NCI-H1436 (cell line): ENCODE measurements at regions not wholly inside any gene's neighbourhood (a gene's known extent, or its start where the extent isn't known, plus 50 kb on each side); places are given as distances from the start of the nearest gene placed in this dataset.
"Not testable (repeated sequence)": the region's sequence is repeated elsewhere in the genome, so short reads cannot be mapped to it uniquely, and the experiment has no call there.

Experiments used
- DNase-seq: peaks from one replicate; lab custom pipeline; 2025; lab: John Stamatoyannopoulos, UW

DNA sequence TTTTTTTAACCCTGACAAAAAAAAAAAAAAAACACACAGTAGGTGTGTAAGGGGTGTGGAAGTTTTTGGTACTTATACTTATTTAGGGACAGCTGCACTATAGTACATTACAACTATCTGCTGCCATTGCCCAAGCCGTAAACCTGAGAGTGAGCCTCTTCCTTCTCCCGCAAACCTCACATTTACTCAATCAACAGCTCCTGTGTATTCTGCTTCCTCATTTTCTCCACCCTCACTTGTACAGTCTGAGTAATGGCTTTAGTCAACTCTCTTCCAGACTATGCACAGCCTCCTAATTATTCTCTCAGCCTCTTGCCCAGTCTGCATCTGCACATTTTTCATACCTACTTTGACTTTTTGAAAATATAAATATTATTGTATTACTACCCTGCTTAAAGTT lies 362.0 kb downstream of the ADAM29 start:
- DNase-seq = no peak

DNA sequence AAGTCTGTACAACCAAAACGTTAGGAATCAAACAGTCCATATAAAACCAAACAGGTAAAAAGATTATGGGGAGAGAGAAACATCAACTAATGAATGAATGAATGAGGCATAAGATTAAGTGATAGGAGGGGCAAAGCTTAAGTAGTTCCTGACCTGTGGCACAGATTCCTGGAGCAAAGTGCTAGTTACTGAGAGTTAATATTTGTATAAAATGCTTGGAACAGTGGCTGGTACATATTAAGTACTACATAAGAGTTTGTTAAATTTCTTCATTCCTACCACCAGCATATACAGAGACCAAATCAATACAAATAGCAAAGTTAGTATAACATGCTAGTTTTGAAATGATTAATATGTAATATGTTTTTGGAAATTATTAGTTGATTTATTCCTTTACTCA lies 363.7 kb downstream of the ADAM29 start:
- DNase-seq = no peak

DNA sequence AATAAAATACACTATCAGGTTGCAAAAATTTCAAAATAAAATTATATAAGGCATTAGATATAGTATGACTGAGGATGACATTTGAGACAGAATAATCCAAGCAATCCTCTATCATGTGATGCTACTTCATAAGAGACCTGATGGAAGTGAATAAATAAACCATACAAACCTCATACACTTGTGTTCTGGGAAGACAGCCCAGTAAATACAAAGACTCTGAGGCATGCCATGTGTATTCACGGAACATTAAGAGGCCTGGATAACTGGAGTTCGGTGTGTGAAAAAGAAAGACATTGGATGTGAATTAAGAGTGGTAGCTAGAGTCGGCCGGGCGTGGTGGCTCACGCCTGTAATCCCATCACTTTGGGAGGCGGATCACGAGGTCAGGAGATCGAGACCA lies 364.2 kb downstream of the ADAM29 start:
- no peak for DNase-seq

DNA sequence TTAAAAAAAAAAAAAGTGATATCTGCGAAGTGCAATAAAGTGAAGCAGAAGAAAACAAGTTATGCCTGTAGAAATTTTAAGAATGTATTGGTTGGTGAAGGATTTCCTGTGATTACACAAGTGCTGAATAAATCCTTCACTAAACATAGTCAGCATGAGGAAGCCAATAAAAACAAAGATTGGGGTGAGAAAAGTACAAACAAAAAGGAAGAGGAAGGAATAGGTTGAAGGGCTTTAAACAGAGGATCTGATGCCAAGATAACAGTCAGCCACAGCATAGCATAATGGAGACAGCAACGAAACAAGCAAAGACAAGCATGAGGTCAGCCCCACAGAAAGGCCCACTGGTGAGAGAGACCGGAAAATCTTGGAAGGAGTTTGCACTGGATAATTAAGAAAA lies 372.2 kb downstream of the ADAM29 start:
- no peak for DNase-seq

DNA sequence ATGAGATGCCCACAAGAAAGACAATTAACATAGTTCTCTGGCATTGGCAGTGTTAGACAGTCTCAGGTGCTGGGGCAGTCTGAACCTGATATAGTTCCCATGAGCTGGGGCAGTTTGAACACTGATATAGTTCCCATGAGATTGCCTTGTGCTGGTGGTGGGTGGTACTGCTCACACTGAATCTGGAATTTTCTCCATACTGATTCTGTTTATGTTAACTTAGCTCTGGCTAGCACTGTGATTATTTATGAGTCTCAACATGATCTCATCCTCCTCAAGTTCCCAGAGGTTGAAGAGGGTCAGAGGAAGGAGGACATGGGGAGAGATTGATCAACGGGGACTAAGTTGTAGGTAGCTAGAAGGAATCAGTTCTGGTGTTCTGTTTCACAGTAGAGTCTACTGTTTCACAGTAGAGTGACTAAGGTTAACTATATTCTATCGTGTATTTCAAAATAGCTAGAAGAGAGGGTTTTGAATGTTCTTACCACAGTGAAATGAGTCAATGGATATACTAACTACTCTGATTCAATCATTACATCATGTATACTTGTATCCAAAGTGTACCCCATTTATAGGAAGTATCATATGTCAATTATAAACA lies 379.9 kb downstream of the ADAM29 start:
- DNase-seq = no peak

DNA sequence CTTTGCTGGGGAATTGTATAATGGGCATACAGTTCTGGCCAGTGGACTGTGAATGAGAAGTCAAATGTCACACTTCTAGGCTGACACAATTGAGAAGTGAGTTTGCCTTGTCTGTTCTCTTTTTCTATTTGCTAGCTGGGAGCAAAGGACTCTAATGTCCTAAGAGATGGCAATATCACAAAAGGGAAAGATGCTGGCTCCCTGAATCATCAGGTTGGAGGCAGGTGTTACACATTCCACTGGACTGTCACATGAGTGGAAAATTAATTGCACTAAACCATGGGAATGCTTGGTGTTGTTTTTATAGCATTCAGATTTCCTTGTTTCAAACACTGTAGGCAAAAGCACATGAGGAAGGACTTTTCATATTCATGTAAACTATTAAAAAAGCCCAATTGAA lies 388.3 kb downstream of the ADAM29 start:
- DNase-seq = no peak

DNA sequence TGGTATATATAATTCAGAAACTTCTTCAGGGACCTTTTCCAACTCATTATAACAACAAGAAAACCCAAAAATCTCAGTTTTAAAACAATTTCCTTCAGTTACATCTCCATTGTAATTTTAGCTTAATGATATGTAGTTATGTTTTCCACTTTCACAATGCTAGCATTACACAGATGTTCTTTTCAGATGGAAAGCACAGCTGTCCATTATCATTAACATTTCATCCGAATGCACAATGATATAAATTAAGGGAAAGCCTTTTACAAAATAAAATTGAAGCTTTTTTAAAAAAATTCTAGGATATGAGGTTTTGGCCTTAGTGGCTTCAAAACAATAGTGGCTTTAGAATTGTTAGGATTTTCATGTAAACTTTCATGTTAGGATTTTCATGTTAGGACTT lies 389.2 kb downstream of the ADAM29 start:
- no peak for DNase-seq

DNA sequence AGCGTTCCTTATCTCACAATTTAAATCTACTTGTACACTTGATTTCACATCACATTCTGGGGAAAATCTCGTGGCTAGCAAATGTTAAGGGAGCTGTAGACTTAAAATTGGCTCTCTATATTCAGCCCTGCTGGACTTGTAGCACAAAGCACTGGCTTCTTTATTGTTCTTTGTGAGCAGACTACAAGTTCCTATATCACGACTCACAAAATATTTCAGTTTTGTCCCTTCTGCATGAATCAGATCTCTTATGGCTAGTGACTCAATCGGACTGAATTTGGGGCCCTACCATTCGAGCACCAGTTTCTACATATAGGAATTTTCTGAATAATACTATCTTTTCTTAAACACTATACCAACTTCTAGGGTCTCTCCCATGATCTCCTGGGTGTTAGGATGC lies 390.1 kb downstream of the ADAM29 start:
- no peak for DNase-seq

DNA sequence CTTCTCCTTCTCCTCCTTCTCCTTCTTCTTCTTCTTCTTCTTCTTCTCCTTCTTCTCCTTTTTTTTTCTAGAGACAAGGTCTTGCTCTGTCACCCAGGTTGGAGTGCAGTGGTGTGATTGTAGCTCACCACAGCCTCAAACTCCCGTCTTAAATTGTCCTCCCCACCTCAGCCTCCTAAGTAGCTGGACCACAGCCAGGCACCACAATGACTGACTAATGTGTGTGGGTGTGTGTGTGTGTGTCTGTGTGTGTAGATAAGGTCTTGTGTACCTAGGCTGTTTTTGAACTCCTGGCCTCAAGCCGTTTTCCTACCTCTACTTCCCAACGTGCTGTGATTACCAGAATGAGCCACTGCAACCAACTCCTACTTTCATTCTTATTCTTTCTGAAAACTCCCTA lies 390.9 kb downstream of the ADAM29 start:
- no peak for DNase-seq

DNA sequence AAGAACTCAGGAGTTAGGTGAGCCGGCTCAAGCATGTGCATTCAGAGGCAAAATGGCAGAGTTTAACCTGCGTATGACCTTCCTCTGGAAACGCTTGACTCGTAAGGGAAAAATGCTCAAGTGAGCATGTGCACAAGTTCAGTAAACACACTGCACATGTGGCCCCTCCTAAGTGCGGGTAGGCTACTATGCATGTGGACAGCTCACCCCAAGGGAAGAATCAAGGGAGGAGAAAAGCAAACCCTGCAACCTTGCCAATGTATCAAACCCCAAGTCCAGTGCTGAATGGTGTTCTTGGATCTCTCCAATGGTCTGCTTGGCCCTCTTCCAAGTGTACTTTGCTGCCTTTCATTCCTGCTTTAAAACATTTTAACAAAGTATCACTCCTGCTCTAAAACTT lies 407.1 kb downstream of the ADAM29 start:
- DNase-seq = no peak

DNA sequence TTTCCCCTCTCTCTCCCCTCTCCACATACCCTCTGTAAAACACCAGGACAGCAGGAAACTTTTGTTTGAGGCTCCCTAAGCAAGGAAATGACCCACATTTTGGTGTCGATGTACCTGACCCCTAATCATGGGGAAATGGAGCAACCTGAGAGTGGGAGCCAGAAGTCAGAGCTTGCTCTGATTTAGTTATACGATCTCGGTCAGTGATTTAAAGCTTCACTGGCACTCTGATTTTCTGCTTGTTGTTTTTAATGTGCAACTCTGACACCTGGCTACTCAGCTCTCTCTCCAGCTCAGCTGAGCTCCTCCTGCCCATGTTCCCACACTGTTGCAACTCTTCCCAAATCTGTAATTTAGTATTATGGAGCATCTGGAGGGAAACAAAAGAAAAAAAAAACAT lies 408.6 kb downstream of the ADAM29 start:
- DNase-seq = no peak

DNA sequence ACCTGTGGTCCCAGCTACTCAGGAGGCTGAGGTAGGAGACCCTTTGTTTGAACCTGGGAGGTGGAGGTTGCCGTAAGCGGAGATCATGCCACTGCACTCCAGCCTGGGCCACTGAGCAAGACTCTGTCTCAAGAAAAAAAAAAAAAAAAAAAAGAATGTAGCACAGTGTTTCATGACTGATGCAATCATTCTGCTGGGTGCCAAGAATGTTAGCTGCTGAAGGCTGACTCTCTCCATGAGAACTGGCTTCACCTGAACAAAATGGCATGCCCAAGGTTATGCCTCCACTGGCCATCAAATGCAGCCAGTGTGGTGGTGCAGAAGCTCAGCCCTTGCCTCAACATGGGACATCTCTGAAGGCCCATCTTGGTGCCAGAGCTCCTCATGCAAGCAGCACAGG lies 412.1 kb downstream of the ADAM29 start:
- DNase-seq = no peak

DNA sequence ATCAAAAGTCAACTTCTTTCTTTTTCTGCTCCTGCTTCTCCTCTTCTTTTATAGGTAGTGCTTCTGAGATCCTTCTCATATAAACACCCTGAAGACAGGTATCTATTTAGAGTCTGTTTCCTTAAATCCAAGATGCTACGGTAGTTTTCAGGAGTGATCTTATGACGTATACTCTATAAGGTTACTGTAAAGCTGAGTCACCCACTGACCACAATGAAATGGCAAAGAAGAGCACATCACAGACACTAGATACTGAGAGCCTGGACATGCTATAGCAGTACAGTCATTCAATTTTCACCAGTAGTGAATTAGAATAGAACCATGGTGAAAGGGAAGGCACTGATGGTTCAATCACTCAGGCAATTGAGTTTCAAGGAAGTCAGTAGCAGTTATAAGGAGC lies 412.5 kb downstream of the ADAM29 start:
- DNase-seq = no peak

DNA sequence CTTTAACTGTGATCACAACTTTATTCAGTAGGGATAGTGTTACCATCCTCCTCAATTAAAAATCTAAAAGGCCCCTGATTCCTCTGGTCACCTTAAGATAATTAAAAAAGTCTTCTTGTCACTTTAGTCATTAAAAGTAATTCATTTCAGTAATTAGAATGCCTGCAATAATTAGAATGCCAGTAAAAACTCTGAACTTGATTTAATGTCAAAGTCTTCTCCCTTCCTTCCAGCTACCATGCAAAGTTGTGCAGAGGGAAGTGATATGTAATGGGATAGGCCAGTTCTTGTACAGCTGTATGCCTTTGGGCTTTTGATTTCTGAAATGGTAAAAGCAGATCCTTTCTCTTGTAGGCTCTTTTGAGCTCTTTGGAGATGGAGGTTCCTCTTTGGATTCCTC lies 417.2 kb downstream of the ADAM29 start:
- DNase-seq = no peak

DNA sequence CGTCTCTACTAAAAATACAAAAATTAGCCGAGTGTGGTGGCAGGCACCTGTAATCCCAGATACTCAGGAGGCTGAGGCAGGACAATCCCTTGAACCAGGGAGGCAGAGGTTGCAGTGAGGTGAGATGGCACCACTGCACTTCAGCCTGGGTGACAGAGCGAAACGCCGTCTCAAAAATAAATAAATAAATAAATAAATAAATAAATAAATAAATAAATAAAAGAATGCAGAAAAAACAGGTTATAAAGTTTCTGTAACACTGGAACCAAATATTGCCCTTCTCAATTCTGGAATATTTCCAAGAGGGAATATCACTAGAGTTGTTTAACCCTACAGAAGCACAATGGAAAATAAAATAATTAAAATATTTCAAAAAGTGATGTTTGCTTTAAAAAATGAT lies 418.4 kb downstream of the ADAM29 start:
- not testable (repeated sequence) for DNase-seq

DNA sequence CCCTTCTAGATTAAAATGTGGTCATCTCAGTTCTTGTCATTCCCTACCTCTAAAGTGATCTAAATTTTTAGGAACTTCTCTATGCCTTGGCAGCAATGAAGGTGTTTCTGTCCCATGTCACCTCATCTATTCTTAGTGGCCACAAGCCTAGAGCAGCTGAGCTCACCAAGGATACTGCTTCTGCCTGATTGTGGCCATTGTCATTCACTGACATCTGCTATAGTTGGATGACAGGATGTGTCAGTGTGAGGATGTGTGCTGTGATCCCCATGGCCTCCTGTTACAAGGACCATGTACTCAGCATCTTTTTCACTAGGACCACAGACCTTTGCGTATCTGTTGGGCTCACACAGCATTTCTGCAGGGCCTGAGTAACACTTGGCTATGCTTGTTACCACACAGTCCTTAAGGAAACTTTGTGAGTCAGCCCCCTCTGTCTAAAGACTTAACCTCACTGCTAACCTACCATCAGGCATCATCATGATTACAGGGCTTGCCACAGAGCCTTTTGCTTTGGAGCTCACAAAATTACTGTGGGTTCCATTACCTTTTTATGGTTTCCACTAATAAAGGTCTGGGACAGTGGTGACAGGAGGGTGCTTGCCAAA lies 421.0 kb downstream of the ADAM29 start:
- no peak for DNase-seq

DNA sequence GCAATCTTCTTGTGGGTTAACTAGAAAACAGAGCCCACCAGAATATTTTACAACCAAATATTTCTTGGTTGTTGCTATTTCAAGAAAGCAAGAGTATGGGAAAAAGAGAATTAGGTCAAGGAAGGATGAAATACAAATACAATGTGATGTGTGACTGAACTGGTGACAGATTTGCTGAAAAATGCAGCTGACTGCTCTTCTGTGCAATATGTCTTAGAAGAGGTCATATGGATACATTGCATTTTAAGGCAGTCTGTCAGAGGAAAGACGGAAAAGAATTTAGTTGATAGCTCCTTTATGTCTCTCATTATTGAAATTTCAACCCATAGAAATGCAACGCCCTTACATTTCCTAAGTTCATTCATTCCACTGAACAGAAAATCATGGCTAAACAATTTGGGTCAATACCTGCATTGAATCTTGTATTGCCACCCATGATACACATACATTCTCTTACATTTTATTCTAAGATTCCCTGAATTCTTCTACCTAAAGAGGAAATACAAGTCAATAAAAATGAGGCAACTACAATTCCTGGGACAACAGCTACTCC lies 423.1 kb downstream of the ADAM29 start:
- no peak for DNase-seq

DNA sequence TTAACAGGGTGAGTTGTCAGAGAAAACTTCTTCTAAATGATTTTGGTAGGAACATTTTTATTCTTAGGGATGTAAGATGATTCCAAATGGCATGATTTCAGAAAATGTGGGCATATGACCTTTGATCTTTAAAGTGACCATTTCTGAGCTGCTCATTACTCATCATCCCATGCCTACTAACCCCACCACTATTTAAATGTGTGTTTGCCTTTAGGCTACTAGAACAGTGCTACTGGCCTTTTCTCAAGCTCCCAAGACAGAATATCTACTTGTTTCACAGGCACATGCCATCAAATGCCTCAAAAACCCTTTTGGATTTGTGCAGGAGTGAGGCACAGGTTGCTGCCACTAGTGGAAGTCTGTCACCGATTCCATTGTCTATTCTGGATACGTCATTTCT lies 428.2 kb downstream of the ADAM29 start:
- DNase-seq = no peak

DNA sequence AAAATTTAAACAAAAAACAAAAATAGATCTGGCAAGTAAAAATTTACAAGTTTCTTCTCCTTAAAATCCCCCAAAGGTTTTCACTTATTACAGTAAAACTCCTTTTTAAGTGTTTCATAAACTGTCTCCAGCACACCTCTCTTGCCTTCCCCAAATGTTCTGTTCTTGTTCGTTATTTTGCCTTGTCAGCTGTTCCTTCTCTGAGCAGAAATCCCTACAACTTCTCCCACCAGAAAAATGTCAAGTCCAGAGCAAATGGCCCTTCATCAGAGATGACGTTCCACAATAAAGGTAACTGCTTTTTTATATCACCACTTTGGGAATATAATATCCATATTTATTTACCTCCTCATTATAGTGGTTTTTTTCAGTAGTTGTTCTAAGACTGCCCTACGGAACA lies 432.1 kb downstream of the ADAM29 start:
- DNase-seq = no peak

DNA sequence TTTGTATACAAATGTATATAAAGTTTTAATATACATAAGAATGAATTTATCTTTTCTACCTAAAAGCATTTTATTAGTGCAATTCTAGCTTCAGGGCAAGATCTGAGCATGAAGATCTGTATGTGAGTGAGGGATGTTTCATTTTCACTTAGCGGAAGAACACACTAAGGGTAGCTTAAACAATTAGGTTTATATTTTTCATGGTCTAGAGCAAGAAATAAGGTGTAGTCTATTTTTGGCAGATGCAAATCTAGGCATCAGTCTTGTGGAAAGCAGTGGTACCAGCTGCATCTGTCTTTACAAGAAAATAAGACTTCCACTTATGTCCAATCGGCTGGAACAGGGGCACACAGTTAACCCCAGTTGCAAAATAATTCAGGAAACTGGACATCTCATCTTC lies 433.3 kb downstream of the ADAM29 start:
- no peak for DNase-seq

DNA sequence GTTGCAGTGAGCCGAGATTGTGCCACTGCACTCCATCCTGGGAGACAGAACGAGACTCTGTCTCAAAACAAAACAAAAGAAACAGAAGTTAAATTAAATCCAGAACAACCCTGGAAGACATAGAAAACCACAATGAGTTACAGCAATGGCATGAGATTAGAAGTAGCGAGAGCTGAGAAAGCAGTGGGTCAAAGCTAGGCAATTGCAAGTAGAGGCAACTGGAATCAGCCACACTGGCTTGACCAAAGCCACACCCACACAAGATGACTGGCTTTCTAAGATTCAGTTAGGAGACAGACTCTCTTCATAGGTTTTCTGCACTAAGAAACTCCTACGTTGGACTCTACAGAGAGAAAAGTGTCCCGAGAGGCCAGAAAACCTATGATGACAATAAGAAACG lies 443.0 kb downstream of the GPM6A start:
- DNase-seq = no peak

DNA sequence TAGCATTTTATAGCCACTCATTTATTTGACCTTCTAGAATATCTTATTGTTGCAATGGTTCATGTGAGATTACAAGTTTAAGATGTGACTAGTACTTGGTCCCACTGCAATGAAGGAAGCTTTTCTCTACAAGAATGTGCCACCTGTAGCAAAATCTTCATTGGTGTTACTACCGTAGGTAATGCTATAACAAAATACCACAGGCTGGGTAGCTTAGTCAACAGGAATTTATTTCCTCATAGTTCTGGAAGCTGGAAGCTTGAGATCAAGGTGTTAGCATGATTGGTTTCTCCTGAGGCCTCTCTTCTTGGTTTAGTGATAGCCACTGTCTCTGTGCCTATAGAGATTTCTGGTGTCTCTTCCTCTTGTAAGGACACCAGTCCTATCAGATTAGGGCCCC lies 441.0 kb downstream of the GPM6A start:
- DNase-seq = no peak

DNA sequence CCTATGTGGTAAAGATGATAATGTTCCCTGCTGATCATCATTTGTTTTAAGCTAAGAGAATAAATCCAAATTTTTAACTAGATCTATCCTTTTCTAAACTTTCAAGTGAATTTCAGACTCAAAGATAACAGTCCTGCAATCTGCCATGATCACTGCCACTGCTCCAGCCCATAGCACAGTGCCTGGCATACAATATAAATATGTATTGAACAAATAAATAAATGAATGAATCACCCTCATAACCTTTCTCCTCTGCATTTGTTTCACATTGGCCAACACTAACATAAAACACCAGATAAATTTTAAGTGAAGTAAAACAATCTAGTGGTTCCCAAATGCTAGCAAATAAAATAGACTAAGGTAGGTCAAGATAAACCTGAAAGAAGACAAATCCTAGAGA lies 439.0 kb downstream of the GPM6A start:
- DNase-seq = no peak

DNA sequence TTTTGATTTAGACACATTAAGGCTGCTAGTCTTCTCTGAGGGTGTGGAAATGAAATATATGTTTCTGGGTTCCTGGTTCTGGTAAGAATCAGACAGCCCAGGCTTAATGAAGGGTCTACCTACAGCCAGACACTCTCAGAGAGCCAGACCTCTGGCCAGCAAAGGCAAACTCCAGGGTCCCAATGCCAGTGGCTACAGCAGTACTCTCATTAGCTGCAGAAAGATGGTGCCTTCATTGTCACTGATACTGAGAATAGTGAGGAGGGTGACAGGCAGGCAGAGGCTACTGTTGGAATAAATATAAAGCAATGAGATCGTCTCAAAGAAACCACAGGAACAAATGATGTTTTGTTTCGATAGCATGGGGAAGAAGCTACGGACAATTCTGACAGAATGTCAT lies 437.6 kb downstream of the GPM6A start:
- no peak for DNase-seq
